ENCODE measurements at regions not wholly inside any gene's neighbourhood (a gene's known extent, or its start where the extent isn't known, plus 50 kb on each side); places are given as distances from the start of the nearest gene placed in this dataset.

DNA sequence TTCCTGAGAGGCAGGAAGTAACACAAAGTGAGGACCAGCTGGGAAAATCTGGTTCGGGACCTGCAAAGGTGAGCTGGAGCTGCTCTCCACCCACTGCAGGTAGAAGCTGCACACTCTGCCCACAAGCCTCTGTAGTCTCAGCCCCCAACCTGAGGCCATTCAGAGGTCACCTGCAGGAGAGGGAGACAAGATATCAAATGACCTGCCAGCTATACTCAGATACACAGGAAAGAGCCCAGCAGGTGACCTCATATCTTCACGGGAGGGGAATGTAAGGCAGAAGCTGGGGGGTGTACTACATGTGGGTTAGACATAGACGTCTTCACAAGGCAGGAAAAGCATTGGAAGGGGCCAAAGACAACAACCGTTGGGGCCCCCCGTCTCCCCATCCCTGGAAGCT, 86.1 kb downstream of the APIP start:
- TF ChIP-seq RFX5 (IDR thresholded peaks at IDR 0.05; ENCODE audit: borderline replicate concordance, low read depth, low read length) (no peak), TAF1 (IDR thresholded peaks at IDR 0.05; ENCODE audit: low read depth, low read length) (no peak), CBX5 (IDR thresholded peaks at IDR 0.05; ENCODE audit: low read depth, low read length) (no peak), CBX8 (IDR thresholded peaks at IDR 0.05; ENCODE audit: borderline replicate concordance, low read depth, low read length) (no peak), POLR2A (IDR thresholded peaks at IDR 0.05; ENCODE audit: control extremely low read depth in 1 of 2, low read depth in 2 of 2, low read length in 2 of 2) (no peak), ASH2L (IDR thresholded peaks at IDR 0.05; ENCODE audit: low read length) (no peak), ZNF274 (IDR thresholded peaks at IDR 0.05; ENCODE audit: borderline replicate concordance, extremely low read depth, low read length) (no peak), BRCA1 (IDR thresholded peaks at IDR 0.05; ENCODE audit: low read depth, low read length) (no peak), CREB1 (IDR thresholded peaks at IDR 0.05) (no peak), SP1 (IDR thresholded peaks at IDR 0.05; ENCODE audit: low read depth, low read length) (no peak)
- TF ChIP-seq, protein P1, sequence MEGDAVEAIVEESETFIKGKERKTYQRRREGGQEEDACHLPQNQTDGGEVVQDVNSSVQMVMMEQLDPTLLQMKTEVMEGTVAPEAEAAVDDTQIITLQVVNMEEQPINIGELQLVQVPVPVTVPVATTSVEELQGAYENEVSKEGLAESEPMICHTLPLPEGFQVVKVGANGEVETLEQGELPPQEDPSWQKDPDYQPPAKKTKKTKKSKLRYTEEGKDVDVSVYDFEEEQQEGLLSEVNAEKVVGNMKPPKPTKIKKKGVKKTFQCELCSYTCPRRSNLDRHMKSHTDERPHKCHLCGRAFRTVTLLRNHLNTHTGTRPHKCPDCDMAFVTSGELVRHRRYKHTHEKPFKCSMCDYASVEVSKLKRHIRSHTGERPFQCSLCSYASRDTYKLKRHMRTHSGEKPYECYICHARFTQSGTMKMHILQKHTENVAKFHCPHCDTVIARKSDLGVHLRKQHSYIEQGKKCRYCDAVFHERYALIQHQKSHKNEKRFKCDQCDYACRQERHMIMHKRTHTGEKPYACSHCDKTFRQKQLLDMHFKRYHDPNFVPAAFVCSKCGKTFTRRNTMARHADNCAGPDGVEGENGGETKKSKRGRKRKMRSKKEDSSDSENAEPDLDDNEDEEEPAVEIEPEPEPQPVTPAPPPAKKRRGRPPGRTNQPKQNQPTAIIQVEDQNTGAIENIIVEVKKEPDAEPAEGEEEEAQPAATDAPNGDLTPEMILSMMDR (IDR thresholded peaks at IDR 0.05; ENCODE audit: control extremely low read depth in 1 of 3, insufficient read depth in 1 of 3, low read depth in 1 of 3, low read length in 3 of 3), result no peak

Data from H1 (cell line).